ENCODE measurements at regions not wholly inside any gene's neighbourhood (a gene's known extent, or its start where the extent isn't known, plus 50 kb on each side); places are given as distances from the start of the nearest gene placed in this dataset.

DNA sequence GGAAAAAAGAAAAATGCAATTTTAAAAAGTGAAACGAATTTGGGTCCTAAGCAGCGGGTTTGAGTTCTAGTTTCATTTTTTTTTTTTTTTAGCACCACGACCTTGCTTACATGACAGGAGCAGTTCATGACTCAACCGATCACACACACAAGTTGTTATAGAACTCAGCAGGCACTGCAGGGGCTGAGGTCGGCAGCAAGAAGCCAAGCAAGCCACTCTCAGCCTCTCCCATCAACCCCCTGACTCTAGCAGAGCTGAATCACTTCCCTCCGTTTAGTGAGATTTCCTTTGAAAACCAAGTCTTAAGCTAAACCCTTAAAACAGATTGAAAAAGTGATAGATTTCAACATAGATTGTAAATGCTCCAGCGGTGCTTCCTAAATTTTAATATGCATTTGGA lies 520.8 kb downstream of the HAPSTR1 start:
- TF ChIP-seq, protein P1, sequence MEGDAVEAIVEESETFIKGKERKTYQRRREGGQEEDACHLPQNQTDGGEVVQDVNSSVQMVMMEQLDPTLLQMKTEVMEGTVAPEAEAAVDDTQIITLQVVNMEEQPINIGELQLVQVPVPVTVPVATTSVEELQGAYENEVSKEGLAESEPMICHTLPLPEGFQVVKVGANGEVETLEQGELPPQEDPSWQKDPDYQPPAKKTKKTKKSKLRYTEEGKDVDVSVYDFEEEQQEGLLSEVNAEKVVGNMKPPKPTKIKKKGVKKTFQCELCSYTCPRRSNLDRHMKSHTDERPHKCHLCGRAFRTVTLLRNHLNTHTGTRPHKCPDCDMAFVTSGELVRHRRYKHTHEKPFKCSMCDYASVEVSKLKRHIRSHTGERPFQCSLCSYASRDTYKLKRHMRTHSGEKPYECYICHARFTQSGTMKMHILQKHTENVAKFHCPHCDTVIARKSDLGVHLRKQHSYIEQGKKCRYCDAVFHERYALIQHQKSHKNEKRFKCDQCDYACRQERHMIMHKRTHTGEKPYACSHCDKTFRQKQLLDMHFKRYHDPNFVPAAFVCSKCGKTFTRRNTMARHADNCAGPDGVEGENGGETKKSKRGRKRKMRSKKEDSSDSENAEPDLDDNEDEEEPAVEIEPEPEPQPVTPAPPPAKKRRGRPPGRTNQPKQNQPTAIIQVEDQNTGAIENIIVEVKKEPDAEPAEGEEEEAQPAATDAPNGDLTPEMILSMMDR (IDR thresholded peaks at IDR 0.05; ENCODE audit: low read depth, low read length): no peak
- no peak for TF ChIP-seq MYC (IDR thresholded peaks at IDR 0.05; ENCODE audit: low read depth, low read length)
- DNase-seq (ENCODE audit: low read depth): no peak

DNA sequence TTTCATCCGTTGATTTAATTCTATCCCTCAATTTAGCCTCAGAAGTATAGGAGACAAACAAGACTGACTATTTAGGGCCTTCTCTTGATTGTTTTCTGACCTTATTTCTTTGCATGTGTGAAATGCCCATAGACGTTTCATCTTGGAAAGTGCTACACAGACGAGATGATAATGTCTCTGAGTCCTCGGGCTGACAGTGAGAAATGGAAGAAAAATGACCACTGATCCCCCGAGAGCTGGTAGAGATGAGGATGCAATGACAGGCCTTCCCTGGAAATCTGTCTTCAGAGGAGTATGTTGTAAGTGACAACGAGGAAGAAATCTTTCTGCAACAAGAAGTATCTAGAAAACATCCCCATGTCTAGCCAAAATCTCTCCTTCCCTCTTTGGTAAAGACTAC lies 522.9 kb downstream of the HAPSTR1 start:
- DNase-seq (ENCODE audit: low read depth): no peak
- no peak overlapping the region for H3K4me3 ChIP-seq (ENCODE audit: low read depth, low read length)
- TF ChIP-seq MYC (IDR thresholded peaks at IDR 0.05; ENCODE audit: low read depth, low read length) (no peak), POLR2A (IDR thresholded peaks at IDR 0.05; ENCODE audit: extremely low read depth, insufficient read length) (no peak)
- TF ChIP-seq, protein P1 (IDR thresholded peaks at IDR 0.05; ENCODE audit: low read depth, low read length): no peak
- TF ChIP-seq, protein P2, sequence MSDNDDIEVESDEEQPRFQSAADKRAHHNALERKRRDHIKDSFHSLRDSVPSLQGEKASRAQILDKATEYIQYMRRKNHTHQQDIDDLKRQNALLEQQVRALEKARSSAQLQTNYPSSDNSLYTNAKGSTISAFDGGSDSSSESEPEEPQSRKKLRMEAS (IDR thresholded peaks at IDR 0.05; ENCODE audit: low read depth, low read length): no peak

More for the DNA sequence above, 520.8 kb downstream of the HAPSTR1 start:
- no peak overlapping the region for H3K4me3 ChIP-seq (ENCODE audit: low read depth, low read length)

DNA sequence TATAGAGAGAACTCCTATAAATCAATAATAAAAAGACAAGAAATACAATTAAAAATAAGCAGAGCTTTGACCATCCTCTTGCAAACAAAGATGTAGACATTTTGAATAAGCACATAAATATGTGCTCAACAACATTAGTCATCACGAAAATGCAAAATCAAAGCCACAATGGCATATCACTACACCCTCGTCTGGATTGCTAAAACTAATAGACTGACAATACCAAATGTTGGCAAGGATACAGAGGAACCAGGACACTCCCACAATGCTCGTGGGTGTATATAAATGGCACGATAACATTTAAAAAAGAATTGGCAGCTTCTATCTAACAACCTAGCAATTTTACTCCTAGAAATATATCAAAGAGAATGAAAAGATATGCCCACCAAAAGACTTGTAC lies 530.8 kb downstream of the HAPSTR1 start:
- no peak for DNase-seq (ENCODE audit: low read depth)
- no peak overlapping the region for H3K4me3 ChIP-seq (ENCODE audit: low read depth, low read length)
- TF ChIP-seq, protein P1 (IDR thresholded peaks at IDR 0.05; ENCODE audit: low read depth, low read length): no peak
- TF ChIP-seq POLR2A (IDR thresholded peaks at IDR 0.05; ENCODE audit: extremely low read depth, insufficient read length): no peak
- TF ChIP-seq MYC (IDR thresholded peaks at IDR 0.05; ENCODE audit: low read depth, low read length): no peak
- TF ChIP-seq, protein P2 (IDR thresholded peaks at IDR 0.05; ENCODE audit: low read depth, low read length): no peak

DNA sequence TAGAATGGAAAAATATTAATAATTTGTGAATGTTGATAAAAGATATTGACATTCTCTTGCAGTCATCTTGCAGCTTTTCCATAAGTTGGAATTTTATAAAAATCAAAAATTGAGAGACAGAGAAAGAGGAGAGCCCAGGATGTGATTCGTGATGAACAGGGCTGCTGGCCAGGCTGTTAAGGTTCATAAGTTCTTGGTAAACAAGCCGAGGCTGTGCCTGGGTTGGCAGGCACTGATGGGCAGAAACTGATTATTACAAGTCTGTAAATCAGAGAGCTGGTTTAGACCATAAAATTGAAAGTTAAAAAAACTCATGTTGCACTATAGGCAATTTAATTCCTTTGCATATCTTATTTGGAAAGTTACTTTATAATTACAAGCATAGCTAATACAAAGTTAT lies 533.7 kb downstream of the HAPSTR1 start:
- TF ChIP-seq, protein P2 (IDR thresholded peaks at IDR 0.05; ENCODE audit: low read depth, low read length): no peak
- TF ChIP-seq POLR2A (IDR thresholded peaks at IDR 0.05; ENCODE audit: extremely low read depth, insufficient read length) (no peak), MYC (IDR thresholded peaks at IDR 0.05; ENCODE audit: low read depth, low read length) (no peak)
- TF ChIP-seq, protein P1 (IDR thresholded peaks at IDR 0.05; ENCODE audit: low read depth, low read length): no peak
- no peak for DNase-seq (ENCODE audit: low read depth)
- H3K4me3 ChIP-seq (ENCODE audit: low read depth, low read length): no peak overlapping the region

DNA sequence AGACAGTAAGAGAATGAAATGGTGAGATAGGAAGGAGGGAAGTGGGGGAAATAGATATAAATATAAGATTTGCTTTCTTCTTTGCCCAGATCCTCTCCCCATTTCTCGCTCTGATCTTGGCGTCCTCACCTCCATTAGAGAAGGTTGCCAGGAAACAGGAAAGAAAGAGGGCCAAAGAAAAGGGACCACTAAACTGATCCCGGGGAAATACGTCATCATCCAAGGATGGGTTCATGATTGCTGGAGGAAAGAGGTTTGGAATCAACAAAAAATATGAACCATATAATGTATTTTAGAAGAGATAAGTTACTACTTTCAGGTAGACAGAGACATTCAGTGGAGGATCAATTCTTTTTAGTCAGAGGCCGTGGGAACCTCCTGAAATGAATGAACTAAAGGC lies 536.0 kb downstream of the HAPSTR1 start:
- TF ChIP-seq, protein P1 (IDR thresholded peaks at IDR 0.05; ENCODE audit: low read depth, low read length): no peak
- TF ChIP-seq, protein P2 (IDR thresholded peaks at IDR 0.05; ENCODE audit: low read depth, low read length): no peak
- no peak for TF ChIP-seq POLR2A (IDR thresholded peaks at IDR 0.05; ENCODE audit: extremely low read depth, insufficient read length)
- no peak for TF ChIP-seq MYC (IDR thresholded peaks at IDR 0.05; ENCODE audit: low read depth, low read length)

DNA sequence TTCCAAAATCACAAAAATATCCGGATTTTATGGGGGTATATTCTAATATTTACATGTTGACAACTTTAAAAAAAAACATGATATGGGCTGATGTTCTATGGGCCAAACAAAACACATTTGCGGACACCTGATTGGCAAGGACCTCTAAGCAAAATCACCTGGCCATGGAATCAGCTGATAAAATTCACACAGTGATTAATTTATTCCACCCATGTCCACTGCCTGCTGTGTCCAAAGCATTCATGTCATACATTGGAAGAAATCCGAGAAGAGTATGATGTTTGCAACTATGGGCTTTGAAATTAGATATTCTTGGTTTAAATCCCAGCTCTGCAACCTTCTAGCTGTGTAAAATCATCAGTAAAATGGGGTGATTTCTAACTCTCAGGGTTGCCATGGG lies 538.7 kb downstream of the HAPSTR1 start:
- H3K4me3 ChIP-seq (ENCODE audit: low read depth, low read length): no peak overlapping the region
- no peak for TF ChIP-seq MYC (IDR thresholded peaks at IDR 0.05; ENCODE audit: low read depth, low read length)
- TF ChIP-seq, protein P1 (IDR thresholded peaks at IDR 0.05; ENCODE audit: low read depth, low read length): no peak
- TF ChIP-seq POLR2A (IDR thresholded peaks at IDR 0.05; ENCODE audit: extremely low read depth, insufficient read length): no peak
- TF ChIP-seq, protein P2 (IDR thresholded peaks at IDR 0.05; ENCODE audit: low read depth, low read length): no peak
- no peak for DNase-seq (ENCODE audit: low read depth)

More for the DNA sequence above, 536.0 kb downstream of the HAPSTR1 start:
- DNase-seq (ENCODE audit: low read depth): no peak
- H3K4me3 ChIP-seq (ENCODE audit: low read depth, low read length): no peak overlapping the region

Measured in NB4 (cell line).